Central memory CD4-positive, alpha-beta T cell (primary cell): ENCODE measurements at regions not wholly inside any gene's neighbourhood (a gene's known extent, or its start where the extent isn't known, plus 50 kb on each side); places are given as distances from the start of the nearest gene placed in this dataset.

Experiments used
- DNase-seq: peaks from one replicate; pipeline ENCODE4 v3.0.0; 2022

- no peak for DNase-seq
These were observed 466.1 kb downstream of the C4orf33 start for GRCh38 chr4:129561886-129562671.

DNA sequence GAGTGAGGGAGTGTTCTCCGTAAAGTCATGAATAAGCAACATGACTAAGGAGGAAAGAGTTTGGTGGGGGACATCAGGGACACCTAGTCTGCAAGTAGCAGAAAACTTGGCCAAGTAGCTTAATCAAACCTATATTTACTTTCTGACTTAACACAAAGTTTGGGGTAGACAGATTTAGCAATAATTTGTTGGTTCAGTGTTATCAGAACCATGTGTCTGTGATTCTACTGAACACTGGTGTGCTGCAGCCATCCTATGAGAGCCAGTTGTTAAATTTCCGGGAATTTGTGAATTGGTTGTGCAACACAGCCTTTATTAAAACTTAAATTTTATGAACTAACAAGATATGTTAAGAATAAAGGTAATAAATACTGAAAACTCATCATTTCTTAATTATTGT, 469.3 kb downstream of the C4orf33 start:
- no peak for DNase-seq

DNA sequence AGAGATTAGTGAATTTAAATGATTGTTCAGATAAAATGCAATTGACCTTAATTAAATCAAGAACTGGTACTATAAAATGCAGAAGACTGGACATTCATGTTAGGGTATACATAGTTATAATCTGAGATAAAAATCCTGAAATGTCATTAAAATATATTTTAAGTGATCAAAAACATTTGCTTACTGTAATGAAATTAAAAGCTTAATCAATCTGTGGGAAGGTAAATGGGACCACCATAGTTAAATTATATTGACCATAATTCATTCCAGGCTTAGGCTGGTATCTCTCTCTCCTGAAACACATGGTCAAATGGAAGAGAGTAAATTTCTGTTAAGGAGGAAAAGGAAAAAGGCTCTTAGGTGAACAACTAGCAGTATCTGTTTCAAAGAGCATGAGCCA, 474.4 kb downstream of the C4orf33 start:
- no peak for DNase-seq

DNA sequence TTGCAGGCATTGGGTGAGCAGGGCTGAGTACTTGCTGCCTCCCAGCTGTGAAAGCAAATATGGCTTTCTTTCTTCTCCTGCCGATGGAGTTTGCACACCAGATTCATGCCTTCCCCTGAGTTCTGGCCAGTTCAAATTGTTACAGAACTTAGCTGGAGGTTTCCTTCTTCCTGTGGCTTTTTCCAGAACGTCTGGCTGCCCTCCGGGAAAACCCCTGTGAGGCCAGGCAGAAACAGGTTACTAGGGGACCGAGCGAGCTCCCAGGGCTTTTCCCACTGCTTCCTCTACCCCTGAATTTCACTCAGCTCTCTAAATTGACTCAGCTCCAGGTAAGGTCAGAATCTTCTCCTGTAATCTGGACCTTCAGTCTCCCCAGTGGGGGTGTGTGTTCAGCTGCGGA, 482.4 kb downstream of the C4orf33 start:
- DNase-seq, result no peak

DNA sequence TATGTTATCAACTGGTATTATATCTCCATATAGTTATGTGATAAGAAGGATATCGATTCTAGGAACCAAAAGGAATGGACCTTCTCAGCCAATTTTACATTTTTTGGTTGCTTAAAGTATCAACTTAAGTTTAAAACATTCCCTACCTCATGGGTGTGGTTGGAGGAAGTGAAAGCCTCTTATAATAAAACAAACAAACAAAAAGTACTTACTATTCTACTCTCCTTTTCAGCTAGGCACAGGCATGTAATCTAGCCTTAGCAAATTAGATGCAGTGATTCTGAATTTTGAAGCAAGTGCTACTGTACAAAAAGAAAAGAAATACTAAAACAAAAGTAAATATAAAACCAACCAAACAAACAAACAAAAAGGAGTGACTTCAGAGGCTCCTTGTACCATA, 485.4 kb downstream of the C4orf33 start:
- DNase-seq, result no peak

GRCh38 chr4:129583868-129584267, 487.9 kb downstream of the C4orf33 start:
- DNase-seq, result no peak

DNA sequence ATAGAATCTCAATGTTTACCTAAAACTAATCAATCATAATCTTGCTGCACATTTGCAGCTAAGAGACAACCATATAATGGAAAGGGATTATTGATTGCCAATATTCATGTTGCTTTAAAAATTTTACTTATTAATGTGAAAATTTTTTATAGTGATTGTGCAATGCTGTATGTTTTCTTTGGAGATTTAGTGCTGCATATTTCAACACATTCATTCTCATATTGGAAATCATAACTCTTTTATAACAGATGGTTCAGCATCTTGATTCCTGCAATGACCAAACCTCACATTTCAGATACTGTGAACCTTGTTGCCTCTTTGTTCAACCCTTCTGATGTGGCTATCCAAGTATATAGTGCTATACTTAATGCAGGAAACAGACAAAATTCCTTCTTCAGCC, 502.6 kb downstream of the C4orf33 start:
- DNase-seq, result no peak

GRCh38 chr4:129600898-129601297, 504.9 kb downstream of the C4orf33 start:
- no peak for DNase-seq

DNA sequence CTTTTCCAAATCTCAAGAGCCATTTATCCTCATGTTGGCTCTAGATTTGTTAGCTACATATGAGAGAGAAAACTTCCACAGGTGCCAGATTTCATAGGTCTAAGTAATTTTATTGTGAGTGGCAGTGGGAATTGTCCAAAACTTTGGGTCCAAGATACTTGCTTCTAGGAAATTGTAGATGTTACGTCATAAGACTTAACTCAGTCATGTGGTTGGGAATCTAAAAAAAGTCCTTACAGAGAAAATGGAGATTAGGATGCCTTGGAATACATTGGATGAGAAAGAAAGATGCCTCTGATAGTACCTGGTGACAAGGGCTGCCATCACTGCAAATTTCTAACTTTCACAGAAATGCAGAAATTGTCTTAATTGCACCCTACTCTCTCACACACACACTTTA, 506.5 kb downstream of the C4orf33 start:
- no peak for DNase-seq

GRCh38 chr4:129603241-129603931, 507.4 kb downstream of the C4orf33 start:
- no peak for DNase-seq

GRCh38 chr4:129604632-129605255, 508.8 kb downstream of the C4orf33 start:
- no peak for DNase-seq

DNA sequence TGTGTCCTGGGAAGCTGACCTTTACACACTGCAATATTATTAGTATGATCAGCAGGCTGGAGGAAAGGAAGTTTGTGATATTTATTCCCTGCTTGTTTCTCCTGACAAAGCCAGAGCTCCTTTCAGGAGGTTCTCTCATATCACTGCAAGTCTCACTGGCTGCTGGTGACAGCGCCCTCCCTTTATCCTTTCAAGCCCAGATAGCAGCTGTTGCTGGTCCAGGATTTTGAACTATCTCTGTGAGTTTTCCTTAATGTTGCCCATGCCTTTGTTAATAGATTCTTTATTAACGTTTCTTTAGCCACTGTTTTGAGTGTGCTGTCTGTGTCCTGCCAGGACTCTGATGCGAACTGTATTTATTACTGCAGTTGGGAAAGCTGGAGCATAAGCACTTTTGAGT, 518.7 kb downstream of the C4orf33 start:
- no peak for DNase-seq

GRCh38 chr4:129622566-129622965, 526.6 kb downstream of the C4orf33 start:
- no peak for DNase-seq

GRCh38 chr4:129623233-129623875, 527.4 kb downstream of the C4orf33 start:
- DNase-seq, result no peak

DNA sequence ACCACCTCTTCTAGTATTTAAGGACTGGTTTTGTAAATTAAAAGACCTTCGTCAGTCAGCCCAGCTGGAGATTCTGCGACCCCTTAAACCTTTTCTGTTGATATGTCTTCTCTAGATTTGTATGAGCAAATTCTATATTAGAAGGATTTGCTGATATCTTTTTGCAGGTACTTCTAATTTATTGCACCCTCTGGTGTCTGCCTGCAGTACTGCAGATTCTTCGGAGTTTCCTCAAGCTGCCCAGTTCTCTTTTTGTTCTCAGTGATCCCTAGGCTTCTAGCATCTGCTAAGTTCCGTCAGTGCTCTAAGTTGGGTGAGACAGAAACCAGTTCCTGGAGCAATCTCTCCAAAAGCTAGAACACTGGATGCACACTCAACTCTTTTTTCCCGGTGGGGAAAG, 545.2 kb downstream of the C4orf33 start:
- DNase-seq, result peak; percentile 1

- DNase-seq, result no peak
These were observed 549.5 kb downstream of the C4orf33 start for GRCh38 chr4:129645461-129645860.

DNA sequence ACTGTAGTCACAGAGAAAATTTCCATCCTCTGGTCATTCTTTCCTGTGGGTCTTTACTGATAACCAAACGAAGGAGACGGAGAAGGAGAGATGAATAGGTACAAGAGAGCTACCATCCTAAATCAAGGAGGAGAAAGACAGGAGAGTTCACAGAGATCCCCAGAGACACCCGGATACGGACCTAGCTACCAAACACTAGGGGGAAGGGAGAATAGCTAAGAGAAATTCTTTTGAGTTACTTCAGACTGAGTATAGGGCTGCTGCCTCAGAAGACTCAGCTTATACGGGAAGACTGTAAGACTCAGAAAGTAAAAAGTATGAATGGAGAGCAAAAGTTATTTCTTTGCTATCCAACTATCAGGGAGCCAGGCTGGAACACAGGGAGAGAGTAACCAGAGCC, 572.1 kb downstream of the C4orf33 start:
- no peak for DNase-seq

DNA sequence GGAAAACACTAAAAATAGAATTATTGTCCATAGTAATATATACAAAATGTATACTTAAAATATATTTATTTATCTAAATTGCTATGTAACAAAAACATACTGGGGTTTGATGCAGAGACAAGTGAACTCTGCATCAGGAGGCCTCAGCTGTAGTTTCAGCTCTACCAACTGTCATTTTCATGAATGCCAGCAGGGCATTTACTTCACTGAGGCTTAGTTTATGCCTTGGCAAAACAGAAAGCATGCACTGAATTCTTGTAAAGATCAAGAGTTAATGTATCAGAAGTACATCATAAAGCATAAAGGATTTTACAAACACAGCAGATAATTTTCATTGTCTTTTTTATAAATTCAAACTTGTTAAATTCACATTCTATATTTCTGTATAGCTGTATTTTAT, 577.0 kb downstream of the C4orf33 start:
- no peak for DNase-seq

- no peak for DNase-seq
These were observed 579.1 kb downstream of the C4orf33 start for GRCh38 chr4:129675036-129675435.

GRCh38 chr4:129676934-129677333, 581.0 kb downstream of the C4orf33 start:
- no peak for DNase-seq

GRCh38 chr4:129682586-129682985, 586.6 kb downstream of the C4orf33 start:
- no peak for DNase-seq

DNA sequence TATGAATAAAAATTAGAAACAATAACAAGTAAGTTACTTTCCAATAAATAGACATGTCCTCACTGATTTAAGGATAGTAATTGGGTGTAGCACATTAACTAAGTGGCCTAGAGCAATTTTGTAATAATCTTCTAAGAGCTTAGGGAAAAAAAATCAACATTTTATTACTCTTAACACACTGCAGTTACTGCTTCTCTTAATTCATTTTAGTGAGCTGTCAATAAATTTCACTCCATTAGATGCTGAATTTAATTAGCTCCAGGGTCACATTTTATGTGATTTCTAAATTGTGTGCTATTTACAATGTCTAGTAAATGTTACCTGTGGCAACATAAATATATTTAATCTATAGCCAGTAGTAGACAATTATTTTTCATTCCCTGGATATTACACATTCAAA, 612.0 kb downstream of the C4orf33 start:
- no peak for DNase-seq

DNA sequence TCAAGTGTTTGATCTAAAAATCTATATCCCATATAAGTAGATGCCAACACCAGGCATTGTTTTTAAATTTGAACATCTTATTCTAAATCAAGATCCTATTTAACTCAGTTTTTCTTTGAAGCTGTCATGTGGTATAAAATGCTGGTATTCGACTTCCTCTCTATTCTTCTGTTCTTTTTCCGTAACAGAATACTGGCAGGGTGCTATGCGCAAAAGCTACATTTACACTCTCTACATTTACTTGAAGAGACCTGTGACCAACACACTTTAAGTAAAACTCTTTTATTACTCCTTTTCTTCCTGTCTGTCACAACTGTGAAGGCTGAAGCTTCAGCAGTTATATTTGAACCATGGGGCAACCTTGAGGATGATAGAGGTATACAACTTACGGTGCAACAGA, 612.8 kb downstream of the C4orf33 start:
- DNase-seq, result no peak

DNA sequence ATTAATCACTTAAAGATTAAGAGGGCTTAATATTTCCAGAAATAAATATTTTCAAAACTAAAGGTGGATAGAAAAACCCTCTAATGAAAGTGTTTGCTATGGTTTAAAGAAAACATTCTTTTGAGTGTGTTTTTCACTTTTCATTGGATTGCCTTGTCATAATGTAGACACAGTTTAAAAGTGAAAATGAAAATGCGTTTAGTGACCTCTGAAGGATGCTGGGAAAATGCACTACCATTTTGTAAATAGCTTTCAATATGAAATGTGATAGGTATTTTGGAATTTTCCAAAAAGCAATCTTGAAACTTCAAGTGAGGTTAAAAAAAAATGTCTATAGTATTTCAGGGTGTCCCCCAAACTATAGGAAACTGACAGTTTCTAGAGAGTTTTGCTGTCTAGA, 642.2 kb downstream of the C4orf33 start:
- DNase-seq, result no peak
